ENCODE measurements at regions not wholly inside any gene's neighbourhood (a gene's known extent, or its start where the extent isn't known, plus 50 kb on each side); places are given as distances from the start of the nearest gene placed in this dataset.

GRCh38 chr10:8967061-8967460, 912.6 kb downstream of the GATA3 start:
- Histone ChIP-seq H3K27ac (ENCODE audit: control insufficient read depth, insufficient read depth, low read length) (no peak overlapping the region), H3K9ac (ENCODE audit: control insufficient read depth, extremely low read depth, insufficient read depth, low read length) (no peak overlapping the region), H3K4me2 (ENCODE audit: control insufficient read depth, extremely low read depth, insufficient read depth, low read depth, low read length) (no peak overlapping the region), H3K4me1 (ENCODE audit: control insufficient read depth, extremely low read depth, insufficient read depth, low read length) (peaks cover 13% of the 10 kb centered on the region), H3K27me3 (ENCODE audit: control insufficient read depth, extremely low read depth, insufficient read depth, low read length) (no peaks in the 10 kb centered on the region), H3K36me3 (ENCODE audit: control insufficient read depth in 2 of 2, extremely low read depth in 1 of 2, insufficient read depth in 2 of 2, low read length in 2 of 2) (no peaks in the 10 kb centered on the region), H4K20me1 (ENCODE audit: control insufficient read depth, extremely low read depth, insufficient read depth, low read length) (no peaks in the 10 kb centered on the region), H3K9me1 (ENCODE audit: control insufficient read depth, extremely low read depth, insufficient read depth, low read length) (no peaks in the 10 kb centered on the region), H3K79me2 (ENCODE audit: control insufficient read depth, insufficient read depth, low read length) (no peaks in the 10 kb centered on the region), H2AFZ (ENCODE audit: control insufficient read depth, low read length) (no peak overlapping the region), H3K9me3 (ENCODE audit: control insufficient read depth, low read depth, low read length) (no peaks in the 10 kb centered on the region), H3K4me3 (ENCODE audit: control insufficient read depth in 2 of 3, extremely low read depth in 1 of 3, insufficient read depth in 2 of 3, low read depth in 1 of 3, low read length in 3 of 3) (no peak overlapping the region)
- dilution Hi-C loops (cut with MboI; ENCODE audit: extremely low pct_ligation_motif_present, low sequenced_read_pairs): no loop called here
- FAIRE-seq (peak; percentile 48), DNase-seq (ENCODE audit: low read depth, low spot score) (no peak)
- TF ChIP-seq EZH2 (IDR thresholded peaks at IDR 0.05; ENCODE audit: low read length) (no peak), CTCF (optimal IDR thresholded peaks at IDR 0.05 in 1 of 3, IDR thresholded peaks at IDR 0.05 in 1 of 3, conservative IDR thresholded peaks at IDR 0.05 in 1 of 3; ENCODE audit: extremely low read depth in 1 of 3, insufficient read depth in 2 of 3, low read length in 3 of 3) (no peak)

DNA sequence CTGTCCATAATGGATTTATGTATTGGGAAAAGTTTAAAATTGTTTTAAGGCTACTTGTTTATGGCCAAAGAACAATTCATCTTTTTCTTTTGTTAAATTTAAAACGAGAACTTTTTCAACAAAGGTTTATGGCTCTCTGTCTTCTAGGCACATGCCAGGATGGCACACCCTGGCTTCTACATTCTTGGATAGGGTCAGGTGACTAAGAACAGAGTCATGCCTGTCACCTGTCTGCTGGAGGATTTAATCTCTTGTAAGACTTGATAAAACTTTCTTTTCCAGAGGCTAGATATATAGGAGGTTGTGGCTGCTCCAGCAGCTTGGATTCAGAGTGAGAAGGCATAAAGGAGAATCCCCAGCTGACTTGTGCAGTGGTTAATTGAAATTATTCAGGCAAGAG, 915.4 kb downstream of the GATA3 start:
- peak; percentile 58 for FAIRE-seq
- Histone ChIP-seq H3K4me3 (ENCODE audit: control insufficient read depth in 2 of 3, extremely low read depth in 1 of 3, insufficient read depth in 2 of 3, low read depth in 1 of 3, low read length in 3 of 3) (no peak overlapping the region), H3K9ac (ENCODE audit: control insufficient read depth, extremely low read depth, insufficient read depth, low read length) (no peak overlapping the region), H3K36me3 (ENCODE audit: control insufficient read depth in 2 of 2, extremely low read depth in 1 of 2, insufficient read depth in 2 of 2, low read length in 2 of 2) (no peaks in the 10 kb centered on the region), H3K9me3 (ENCODE audit: control insufficient read depth, low read depth, low read length) (no peaks in the 10 kb centered on the region), H2AFZ (ENCODE audit: control insufficient read depth, low read length) (no peak overlapping the region), H4K20me1 (ENCODE audit: control insufficient read depth, extremely low read depth, insufficient read depth, low read length) (no peaks in the 10 kb centered on the region), H3K27me3 (ENCODE audit: control insufficient read depth, extremely low read depth, insufficient read depth, low read length) (no peaks in the 10 kb centered on the region), H3K4me2 (ENCODE audit: control insufficient read depth, extremely low read depth, insufficient read depth, low read depth, low read length) (no peak overlapping the region), H3K9me1 (ENCODE audit: control insufficient read depth, extremely low read depth, insufficient read depth, low read length) (no peaks in the 10 kb centered on the region), H3K27ac (ENCODE audit: control insufficient read depth, insufficient read depth, low read length) (no peak overlapping the region), H3K79me2 (ENCODE audit: control insufficient read depth, insufficient read depth, low read length) (no peaks in the 10 kb centered on the region), H3K4me1 (ENCODE audit: control insufficient read depth, extremely low read depth, insufficient read depth, low read length) (peaks cover 5% of the 10 kb centered on the region)
- dilution Hi-C loops (cut with MboI; ENCODE audit: extremely low pct_ligation_motif_present, low sequenced_read_pairs): no loop called here
- TF ChIP-seq EZH2 (IDR thresholded peaks at IDR 0.05; ENCODE audit: low read length): no peak
- TF ChIP-seq CTCF (optimal IDR thresholded peaks at IDR 0.05 in 1 of 3, IDR thresholded peaks at IDR 0.05 in 1 of 3, conservative IDR thresholded peaks at IDR 0.05 in 1 of 3; ENCODE audit: extremely low read depth in 1 of 3, insufficient read depth in 2 of 3, low read length in 3 of 3): no peak
- no peak for DNase-seq (ENCODE audit: low read depth, low spot score)
